HG03025 (cell line): ENCODE measurements at regions not wholly inside any gene's neighbourhood (a gene's known extent, or its start where the extent isn't known, plus 50 kb on each side); places are given as distances from the start of the nearest gene placed in this dataset.

ENCODE experiments used
- ATAC-seq: cut with Tn5 transposase; IDR thresholded peaks from one replicate; pipeline ENCODE4 v1.9.1; 2021; ENCODE audit warnings: mild to moderate bottlenecking, moderate library complexity; ENCODE audit not compliant: unreplicated experiment, low FRiP score

- ATAC-seq = no peak
These were observed 173.2 kb upstream of the GULP1 start for GRCh38 chr2:188118431-188118830.

DNA sequence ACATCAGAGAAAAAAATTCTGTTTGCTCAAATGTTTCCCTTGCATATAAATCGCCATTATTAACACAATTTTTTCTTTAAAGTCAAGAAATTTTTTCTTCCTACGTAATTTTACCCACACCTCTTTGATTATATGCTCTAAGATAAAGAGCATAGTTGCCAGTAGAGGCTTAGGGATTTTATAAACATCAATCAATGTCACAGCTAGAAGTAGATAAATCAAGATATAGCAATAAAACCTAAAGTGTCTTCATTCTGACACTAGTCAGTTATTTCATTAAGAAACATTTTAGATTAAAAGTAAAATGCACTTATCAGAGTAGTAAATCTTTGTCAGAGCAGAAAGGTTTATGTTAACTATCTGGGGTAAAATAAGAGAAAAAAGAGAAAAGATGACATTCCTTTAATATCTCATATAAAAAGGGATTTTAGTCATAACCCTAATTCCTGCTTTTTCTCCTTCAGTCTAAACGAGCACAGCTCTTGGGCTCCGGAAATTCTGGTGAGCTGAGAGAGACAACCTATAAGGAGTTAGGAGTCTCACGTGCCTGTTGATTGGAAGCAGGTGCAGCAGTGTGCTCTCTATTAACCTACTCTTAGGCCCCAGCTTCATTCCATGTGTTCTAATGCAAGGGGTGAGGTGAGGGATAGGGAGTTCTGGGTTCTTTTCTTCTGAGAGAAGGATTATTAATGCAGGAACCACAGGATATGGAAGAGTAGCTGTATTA is 172.4 kb upstream of the GULP1 start:
- no peak for ATAC-seq

DNA sequence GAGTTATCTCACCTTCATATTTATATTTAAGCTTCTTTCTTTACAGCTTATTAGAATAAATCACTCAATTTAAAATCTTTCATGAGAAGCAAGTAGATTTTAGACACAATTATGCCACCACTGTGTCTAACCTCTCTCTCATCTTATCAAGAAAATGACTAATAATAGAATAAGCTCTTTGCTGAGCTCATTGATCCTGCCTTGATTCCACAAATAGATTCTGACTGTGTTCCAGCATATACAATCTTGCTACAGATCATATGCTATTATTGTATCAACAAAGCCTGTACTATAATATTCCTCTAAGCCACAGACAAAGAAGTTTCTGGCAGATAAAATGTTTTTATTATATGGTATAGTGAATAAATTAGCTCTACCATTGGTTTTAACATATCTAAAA is 168.7 kb upstream of the GULP1 start:
- no peak for ATAC-seq

- no peak for ATAC-seq
These were observed 162.0 kb upstream of the GULP1 start for GRCh38 chr2:188129677-188130076.

DNA sequence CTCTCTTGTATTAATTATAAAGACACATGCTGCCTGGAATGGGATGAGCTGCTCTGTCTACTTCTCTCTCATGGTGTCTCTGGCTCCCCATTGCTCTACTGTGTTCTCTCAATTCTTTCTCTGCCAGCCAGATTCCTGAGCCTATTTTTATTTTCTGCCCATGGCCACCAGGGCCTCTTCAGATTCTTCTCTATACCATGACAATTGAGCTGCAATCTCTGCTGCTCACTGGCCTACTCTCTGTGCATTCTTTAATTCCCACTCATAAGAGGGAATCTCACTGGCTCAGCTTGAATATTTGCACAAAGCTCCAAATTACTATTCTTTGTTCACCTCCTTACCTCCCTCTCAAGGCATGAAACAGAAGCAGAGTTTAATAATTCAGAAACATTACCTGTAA is 161.4 kb upstream of the GULP1 start:
- no peak for ATAC-seq

- no peak for ATAC-seq
These were observed 160.4 kb upstream of the GULP1 start for GRCh38 chr2:188131281-188131680.

- ATAC-seq = no peak
These were observed 159.3 kb upstream of the GULP1 start for GRCh38 chr2:188132385-188132784.

GRCh38 chr2:188134241-188134640 is 157.4 kb upstream of the GULP1 start:
- no peak for ATAC-seq

DNA sequence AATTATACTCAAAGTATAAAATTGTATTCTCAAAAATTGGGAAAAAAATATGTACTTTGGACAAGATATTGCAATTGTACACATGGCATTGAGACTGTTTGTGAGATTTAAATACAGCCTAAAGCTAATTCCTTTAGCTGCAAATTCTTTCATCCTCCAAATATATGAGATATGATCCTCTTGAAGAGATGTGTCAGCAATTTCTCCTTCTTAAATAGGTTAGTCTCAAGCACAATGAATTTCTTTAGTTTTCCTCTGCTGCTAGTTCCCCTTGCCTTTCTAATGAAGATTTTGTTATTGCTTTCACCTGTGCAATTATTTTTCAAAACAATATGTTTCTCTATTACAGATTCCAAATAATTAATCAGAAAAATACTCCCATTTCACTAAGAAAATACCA is 153.4 kb upstream of the GULP1 start:
- no peak for ATAC-seq

- no peak for ATAC-seq
These were observed 149.6 kb upstream of the GULP1 start for GRCh38 chr2:188142088-188142487.

DNA sequence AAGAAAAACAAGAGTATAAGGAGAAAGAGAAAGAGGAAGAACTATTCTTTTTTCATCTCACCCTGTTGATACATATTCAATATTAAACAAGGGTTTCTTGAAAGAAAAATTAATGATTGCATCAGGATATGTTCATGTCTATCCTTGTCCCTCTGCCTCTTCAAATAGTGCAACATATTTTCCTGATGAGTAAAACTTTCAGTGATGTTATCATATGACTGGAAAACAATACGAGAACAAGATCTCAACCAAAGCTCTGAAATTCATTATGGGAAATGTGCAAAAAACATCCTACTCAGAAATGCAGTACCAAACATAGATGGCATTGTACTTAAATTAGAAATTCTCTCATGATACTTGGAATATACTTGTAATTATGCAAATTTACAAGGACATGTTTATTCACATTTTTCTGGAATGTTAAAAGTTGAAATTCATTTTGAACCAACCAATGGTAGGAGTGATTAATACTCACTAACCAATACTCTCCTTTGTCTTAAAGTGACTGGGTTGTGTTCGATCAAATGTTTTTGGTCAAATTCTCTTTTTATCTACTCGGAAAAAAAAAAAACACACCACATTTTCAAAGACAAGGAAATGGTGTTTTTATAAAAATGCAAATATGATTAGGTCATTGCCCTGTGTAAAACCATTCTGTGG is 148.9 kb upstream of the GULP1 start:
- ATAC-seq = no peak

- ATAC-seq = no peak
These were observed 145.8 kb upstream of the GULP1 start for GRCh38 chr2:188145885-188146284.

DNA sequence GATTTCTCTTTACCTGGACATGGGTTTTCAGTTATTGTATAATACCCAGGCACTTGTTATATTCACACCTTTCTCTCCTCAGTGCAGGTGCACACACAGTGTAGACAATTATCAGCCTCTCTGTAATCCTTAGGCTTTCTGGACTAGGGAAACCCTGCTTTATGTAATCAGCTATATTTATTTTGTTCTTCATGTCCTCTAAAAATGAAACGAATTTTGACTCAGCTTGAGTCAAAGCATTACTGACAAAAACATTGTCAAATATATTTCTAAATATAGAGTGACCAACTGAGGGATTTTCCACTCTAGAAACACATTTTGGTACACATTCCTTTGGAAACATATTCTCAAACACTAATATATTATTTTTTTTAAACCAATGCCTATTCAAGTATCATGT is 144.8 kb upstream of the GULP1 start:
- ATAC-seq = no peak

GRCh38 chr2:188151670-188152069 is 140.0 kb upstream of the GULP1 start:
- no peak for ATAC-seq

DNA sequence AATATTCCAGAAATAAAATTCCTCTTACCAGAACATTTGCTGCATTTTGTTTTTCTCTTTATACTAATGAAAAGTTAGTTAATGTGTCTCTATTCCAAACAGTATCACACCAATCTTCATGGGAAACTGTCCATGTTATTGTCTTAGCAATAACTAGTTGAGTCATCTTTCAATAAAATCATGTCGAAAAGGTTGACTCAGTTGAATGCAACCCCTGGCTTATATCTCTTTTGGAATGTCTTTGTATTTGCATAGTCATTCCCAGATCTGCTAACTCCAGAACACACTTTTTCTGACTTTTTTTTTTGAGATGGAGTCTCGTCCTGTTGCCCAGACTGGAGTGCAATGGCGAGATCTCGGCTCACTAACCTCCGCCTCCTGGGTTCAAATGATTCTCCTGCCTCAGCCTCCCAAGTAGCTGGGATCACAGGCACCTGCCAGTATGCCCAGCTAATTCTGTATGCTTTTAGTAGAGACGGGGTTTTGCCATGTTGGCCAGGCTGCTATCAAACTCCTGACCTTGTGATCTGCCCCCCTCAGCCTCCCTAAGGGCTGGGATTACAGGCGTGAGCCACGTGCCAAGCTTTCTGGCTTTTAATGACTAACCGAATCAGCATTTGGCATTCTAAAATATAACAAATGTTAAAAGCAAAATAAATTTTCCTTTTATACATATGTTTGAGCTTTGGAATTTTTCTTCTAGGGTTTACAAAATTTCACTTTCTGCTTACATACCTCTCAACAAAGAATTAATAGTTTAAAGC is 133.2 kb upstream of the GULP1 start:
- no peak for ATAC-seq

GRCh38 chr2:188159484-188159883 is 132.2 kb upstream of the GULP1 start:
- ATAC-seq = no peak

DNA sequence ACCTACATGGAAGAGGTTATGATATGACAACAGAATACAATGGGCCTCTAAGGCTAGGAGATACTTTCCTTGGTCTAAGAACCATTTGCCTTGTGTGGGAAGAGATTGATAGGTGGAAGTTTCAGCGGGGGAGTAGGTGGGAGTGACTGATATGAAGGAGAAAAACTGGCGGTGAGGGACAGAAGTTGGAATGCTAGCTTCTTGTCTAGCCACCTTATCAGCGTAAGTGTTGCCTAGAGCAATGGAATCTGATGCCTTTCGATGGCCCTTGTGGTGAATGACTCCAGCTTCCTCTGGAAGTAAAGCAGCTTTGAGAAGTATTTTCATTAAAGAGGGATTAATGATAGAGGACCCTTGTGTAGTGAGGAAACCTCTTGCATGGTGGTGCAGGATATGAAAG is 121.3 kb upstream of the GULP1 start:
- ATAC-seq = no peak

DNA sequence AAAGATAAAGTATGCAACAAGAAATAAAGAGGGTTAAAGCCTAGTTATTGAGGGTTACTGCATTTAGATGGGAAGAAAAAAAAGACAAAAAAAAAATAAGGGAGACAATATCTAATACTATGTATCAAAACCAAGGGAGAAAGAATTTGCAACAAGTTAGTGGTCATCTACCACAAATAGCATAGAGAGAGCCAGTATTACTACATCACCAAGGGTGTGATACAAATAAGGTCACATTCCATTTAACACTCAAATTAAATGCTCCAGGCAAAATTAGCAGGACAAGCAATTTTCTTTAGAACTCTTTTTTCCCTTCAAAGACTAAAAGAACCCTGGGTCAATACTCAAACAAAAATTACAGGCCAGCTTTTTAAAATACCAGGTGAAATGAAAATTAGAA is 115.1 kb upstream of the GULP1 start:
- no peak for ATAC-seq

DNA sequence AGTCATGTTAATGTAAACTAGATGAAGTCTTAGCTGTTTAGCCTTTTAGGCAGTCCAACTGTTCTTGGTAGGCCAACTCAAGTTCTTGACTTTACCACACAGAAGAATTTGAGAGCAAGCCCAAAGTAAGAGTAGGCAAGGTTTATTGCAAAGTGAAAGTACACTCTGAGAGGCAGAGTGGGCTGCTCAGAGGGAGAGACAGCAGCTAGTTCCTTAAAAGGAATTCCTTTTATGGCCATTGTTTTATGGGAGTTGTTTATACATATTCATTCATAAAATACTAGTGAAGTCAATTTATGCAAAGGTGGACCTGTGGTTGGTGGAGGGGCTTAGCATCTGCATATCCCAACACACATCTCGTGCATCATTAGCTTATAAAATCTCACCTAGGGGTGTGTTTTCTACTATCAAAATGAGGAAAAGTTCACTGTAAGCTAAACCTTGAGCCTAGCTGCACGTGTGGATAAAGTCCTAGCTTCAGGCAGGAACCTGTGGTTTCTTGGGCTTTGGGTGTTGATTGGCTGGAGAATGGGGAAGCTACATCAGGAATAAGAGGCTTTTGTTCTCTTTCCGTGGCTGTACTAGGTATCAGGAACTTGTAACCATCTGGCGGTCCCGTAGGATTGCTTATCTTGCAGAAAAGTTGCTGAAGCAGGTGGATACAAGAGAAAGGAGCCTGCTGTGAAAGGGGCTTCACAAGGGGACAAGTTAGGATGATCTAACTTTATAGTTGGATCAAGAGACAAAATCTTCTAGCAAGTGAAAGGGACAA is 110.4 kb upstream of the GULP1 start:
- ATAC-seq = no peak

DNA sequence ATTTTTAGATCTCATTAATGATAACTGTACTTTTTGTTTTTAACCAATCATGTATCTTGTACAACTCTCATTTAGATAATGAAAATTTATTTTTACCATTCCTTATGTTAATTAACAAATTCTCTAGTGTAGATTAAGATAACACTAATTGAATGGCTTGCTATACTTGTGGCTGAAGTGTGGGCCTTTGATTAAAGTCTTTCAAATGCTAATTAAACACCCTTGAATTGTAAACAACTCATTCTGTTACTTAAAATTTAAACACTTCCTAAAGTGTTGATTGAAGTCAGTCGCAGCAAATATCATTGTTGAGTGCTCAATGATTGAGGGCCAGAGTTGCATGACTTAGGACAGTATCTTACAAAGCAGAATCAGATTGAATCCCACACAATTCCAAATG is 109.8 kb upstream of the GULP1 start:
- no peak for ATAC-seq

GRCh38 chr2:188187726-188188125 is 103.9 kb upstream of the GULP1 start:
- ATAC-seq = no peak
